Hepatocyte (in vitro differentiated cells): ENCODE measurements at regions not wholly inside any gene's neighbourhood (a gene's known extent, or its start where the extent isn't known, plus 50 kb on each side); places are given as distances from the start of the nearest gene placed in this dataset.

Experiments used
- DNase-seq: peaks from one replicate; pipeline ENCODE4 v3.0.0-alpha.2; 2016; ENCODE audit warnings: low spot score
- H2AFZ ChIP-seq: fragments of 200-600 bp; sonication (generic); 2 replicates; pipeline ENCODE4 v1.6.0; 2016; ENCODE audit warnings: antibody characterized with exemption, mild to moderate bottlenecking
- H3K27ac ChIP-seq: fragments of 200-600 bp; sonication (generic); 2 replicates; pipeline ENCODE4 v1.5.1; 2016; ENCODE audit warnings: mild to moderate bottlenecking
- H3K27me3 ChIP-seq: fragments of 200-600 bp; sonication (generic); 2 replicates; pipeline ENCODE4 v1.6.1; 2016
- H3K36me3 ChIP-seq: fragments of 200-600 bp; sonication (generic); replicated peaks from 2 replicates; pipeline ENCODE4 v1.5.1; 2016; ENCODE audit warnings: low read depth; ENCODE audit not compliant: insufficient read depth
- H3K4me1 ChIP-seq: fragments of 200-600 bp; sonication (generic); 2 replicates; pipeline ENCODE4 v1.5.1; 2016; ENCODE audit warnings: mild to moderate bottlenecking, moderate library complexity; ENCODE audit not compliant: insufficient read depth
- H3K4me2 ChIP-seq: fragments of 200-600 bp; sonication (generic); 2 replicates; pipeline ENCODE4 v1.6.0; 2016
- H3K4me3 ChIP-seq: fragments of 200-600 bp; sonication (generic); 2 replicates; pipeline ENCODE4 v1.5.1; 2016; ENCODE audit warnings: mild to moderate bottlenecking
- H3K79me2 ChIP-seq: fragments of 200-600 bp; sonication (generic); 2 replicates; pipeline ENCODE4 v1.6.0; 2017; ENCODE audit warnings: mild to moderate bottlenecking
- H3K9me2 ChIP-seq: fragments of 200-600 bp; sonication (generic); replicated peaks from 2 replicates; pipeline ENCODE4 v1.6.0; 2017; ENCODE audit warnings: mild to moderate bottlenecking; ENCODE audit not compliant: insufficient read depth
- H3K9me3 ChIP-seq: fragments of 200-600 bp; sonication (generic); 2 replicates; pipeline ENCODE4 v1.5.1; 2016; ENCODE audit warnings: low read depth, mild to moderate bottlenecking
- H4K20me1 ChIP-seq: fragments of 200-600 bp; sonication (generic); 2 replicates; pipeline ENCODE4 v1.6.0; 2016; ENCODE audit warnings: mild to moderate bottlenecking; ENCODE audit not compliant: insufficient read depth, poor library complexity, severe bottlenecking
- CTCF ChIP-seq: fragments of 200-600 bp; sonication (generic); IDR thresholded peaks from 2 replicates; pipeline ENCODE4 v1.5.1; 2016; ENCODE audit warnings: antibody characterized with exemption, mild to moderate bottlenecking; ENCODE audit not compliant: poor library complexity
- EZH2 ChIP-seq: fragments of 200-600 bp; sonication (generic); IDR thresholded peaks from 2 replicates; pipeline ENCODE4 v1.6.1; 2016; ENCODE audit warnings: antibody characterized with exemption, mild to moderate bottlenecking, borderline replicate concordance
- EZH2phosphoT487 ChIP-seq: fragments of 200-600 bp; sonication (generic); IDR thresholded peaks from one replicate; pipeline ENCODE4 v1.6.1; 2018; ENCODE audit warnings: antibody characterized with exemption, mild to moderate bottlenecking, low read depth, moderate library complexity; ENCODE audit not compliant: unreplicated experiment, severe bottlenecking
- WGBS: methylation state at CpG from one replicate; pipeline ENCODE4 v1.1.6; 2016; ENCODE audit warnings: low lambda C conversion rate; ENCODE audit errors: missing lambda C conversion rate; 5-methylcytosine and 5-hydroxymethylcytosine counted together

GRCh38 chr3:182216311-182216970 is 504.7 kb downstream of the SOX2 start:
- Histone ChIP-seq H2AFZ (no peak overlapping the region), H3K36me3 (no peaks in the 10 kb centered on the region), H3K27ac (no peak overlapping the region), H3K9me3 (no peaks in the 10 kb centered on the region), H3K27me3 (no peaks in the 10 kb centered on the region), H4K20me1 (no peaks in the 10 kb centered on the region), H3K4me3 (no peak overlapping the region), H3K9me2 (no peaks in the 10 kb centered on the region), H3K4me1 (no peaks in the 10 kb centered on the region), H3K79me2 (no peaks in the 10 kb centered on the region), H3K4me2 (no peak overlapping the region)
- DNase-seq: no peak
- 35% methylated on average over 4 of the region's 4 CpGs for WGBS
- no peak for TF ChIP-seq EZH2phosphoT487
- TF ChIP-seq CTCF: no peak
- TF ChIP-seq EZH2: no peak

DNA sequence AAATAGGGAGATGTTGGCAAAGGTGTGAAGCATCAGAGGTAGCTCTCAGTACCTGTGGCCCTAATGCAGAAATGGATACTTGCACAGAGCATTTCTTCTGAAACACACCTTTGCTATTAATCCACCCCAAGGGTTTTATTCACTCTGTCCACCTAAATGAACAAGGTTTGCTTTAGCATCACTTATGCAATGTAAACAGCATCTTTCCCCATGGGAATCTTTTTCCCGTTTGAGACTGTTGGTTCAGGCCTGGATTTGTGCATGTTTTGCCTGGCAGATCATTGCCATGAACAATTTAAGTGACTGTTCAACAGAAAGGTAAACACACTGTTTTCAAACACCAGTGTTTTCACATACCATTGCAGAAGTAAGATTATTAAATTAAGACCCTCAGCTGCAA is 508.3 kb downstream of the SOX2 start:
- Histone ChIP-seq H2AFZ (no peak overlapping the region), H3K79me2 (no peaks in the 10 kb centered on the region), H3K4me1 (no peaks in the 10 kb centered on the region), H3K4me2 (no peak overlapping the region), H4K20me1 (no peaks in the 10 kb centered on the region), H3K27me3 (no peaks in the 10 kb centered on the region), H3K27ac (no peak overlapping the region), H3K9me2 (no peaks in the 10 kb centered on the region), H3K4me3 (no peak overlapping the region), H3K36me3 (no peaks in the 10 kb centered on the region), H3K9me3 (no peaks in the 10 kb centered on the region)
- TF ChIP-seq CTCF (no peak), EZH2 (no peak), EZH2phosphoT487 (no peak)
- WGBS: 29% methylated on average over 1 of the region's 1 CpG
- DNase-seq: no peak

GRCh38 chr3:182220471-182220870 is 508.7 kb downstream of the SOX2 start:
- TF ChIP-seq CTCF (no peak), EZH2phosphoT487 (no peak), EZH2 (no peak)
- H3K27me3 ChIP-seq: no peaks in the 10 kb centered on the region
- no peak overlapping the region for H2AFZ ChIP-seq
- no peaks in the 10 kb centered on the region for H4K20me1 ChIP-seq
- H3K27ac ChIP-seq: no peak overlapping the region
- H3K79me2 ChIP-seq: no peaks in the 10 kb centered on the region
- H3K4me1 ChIP-seq: no peaks in the 10 kb centered on the region
- WGBS: 82% methylated on average over 1 of the region's 1 CpG
- H3K4me3 ChIP-seq: no peak overlapping the region
- H3K9me2 ChIP-seq: no peaks in the 10 kb centered on the region
- no peak overlapping the region for H3K4me2 ChIP-seq
- no peak for DNase-seq
- H3K36me3 ChIP-seq: no peaks in the 10 kb centered on the region
- H3K9me3 ChIP-seq: no peaks in the 10 kb centered on the region

GRCh38 chr3:182226995-182227394 is 515.3 kb downstream of the SOX2 start:
- H4K20me1 ChIP-seq: no peaks in the 10 kb centered on the region
- no peaks in the 10 kb centered on the region for H3K79me2 ChIP-seq
- no peak for DNase-seq
- H3K9me3 ChIP-seq: no peaks in the 10 kb centered on the region
- H3K36me3 ChIP-seq: no peaks in the 10 kb centered on the region
- TF ChIP-seq CTCF: no peak
- no peak for TF ChIP-seq EZH2
- TF ChIP-seq EZH2phosphoT487: no peak
- 44% methylated on average over 4 of the region's 4 CpGs for WGBS
- no peak overlapping the region for H3K4me2 ChIP-seq
- no peaks in the 10 kb centered on the region for H3K9me2 ChIP-seq
- H3K27me3 ChIP-seq: no peaks in the 10 kb centered on the region
- no peak overlapping the region for H2AFZ ChIP-seq
- no peak overlapping the region for H3K4me3 ChIP-seq
- no peaks in the 10 kb centered on the region for H3K4me1 ChIP-seq
- no peak overlapping the region for H3K27ac ChIP-seq
